BJ (cell line): ENCODE measurements at regions not wholly inside any gene's neighbourhood (a gene's known extent, or its start where the extent isn't known, plus 50 kb on each side); places are given as distances from the start of the nearest gene placed in this dataset.

Experiments
- CTCF ChIA-PET: fragments of 350-600 bp; formaldehyde crosslinking; extraction: SDS; loops from one replicate; lab custom pipeline; 2021; ENCODE audit warnings: antibody characterized with exemption, inconsistent platforms; lab: Yijun Ruan, JAX
- POLR2A ChIA-PET: fragments of 300-600 bp; sonication (Branson Sonifier 250); formaldehyde crosslinking; extraction: SDS; loops from one replicate; lab custom pipeline; 2021; ENCODE audit warnings: antibody characterized with exemption; lab: Charles Lee
- DNase-seq: peaks from one replicate; pipeline ENCODE4 v3.0.0-alpha.2; 2011; ENCODE audit warnings: low read depth
- H3K27me3 ChIP-seq: 2 replicates; pipeline ENCODE4 v1.6.0; 2011; ENCODE audit warnings: low read length; ENCODE audit not compliant: control insufficient read depth, insufficient read depth
- H3K36me3 ChIP-seq: 2 replicates; pipeline ENCODE4 v1.5.1; 2011; ENCODE audit warnings: low read length; ENCODE audit not compliant: control insufficient read depth, insufficient read depth
- H3K4me3 ChIP-seq: 2 replicates; pipeline ENCODE4 v1.5.1; 2011; ENCODE audit warnings: low read depth, mild to moderate bottlenecking, control low read depth, low read length
- TF ChIP-seq, protein P1 (sequence below): IDR thresholded peaks from 2 replicates; pipeline ENCODE4 v1.5.1; 2011; ENCODE audit warnings: low read depth, mild to moderate bottlenecking, control low read depth, inconsistent platforms, low read length, moderate library complexity; ENCODE audit not compliant: insufficient read depth

DNA sequence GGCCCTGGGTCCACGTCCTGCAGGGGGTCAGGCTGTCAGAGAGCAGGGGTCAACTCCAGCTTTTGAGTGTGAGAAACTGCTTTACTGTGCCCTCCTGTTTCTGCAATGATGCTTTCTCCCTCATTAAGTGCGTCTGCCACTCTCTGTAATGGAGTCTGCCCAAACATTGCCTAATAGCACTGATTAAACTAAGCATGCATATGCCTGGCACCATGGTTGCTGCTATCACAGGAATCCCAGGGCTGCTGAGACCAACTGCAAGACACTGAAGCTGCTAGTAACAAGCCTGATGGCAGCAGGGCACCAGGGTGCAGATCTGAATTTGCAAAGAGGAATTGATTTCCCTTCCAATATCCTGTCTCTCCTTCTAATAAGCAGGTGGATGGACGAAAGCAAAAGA lies 125.3 kb downstream of the SLC24A2 start:
- ChIA-PET CTCF (no interaction called here), POLR2A (no interaction called here)
- DNase-seq: no peak
- no peak overlapping the region for H3K4me3 ChIP-seq
- no peaks in the 10 kb centered on the region for H3K27me3 ChIP-seq
- H3K36me3 ChIP-seq: no peaks in the 10 kb centered on the region
- TF ChIP-seq, protein P1, sequence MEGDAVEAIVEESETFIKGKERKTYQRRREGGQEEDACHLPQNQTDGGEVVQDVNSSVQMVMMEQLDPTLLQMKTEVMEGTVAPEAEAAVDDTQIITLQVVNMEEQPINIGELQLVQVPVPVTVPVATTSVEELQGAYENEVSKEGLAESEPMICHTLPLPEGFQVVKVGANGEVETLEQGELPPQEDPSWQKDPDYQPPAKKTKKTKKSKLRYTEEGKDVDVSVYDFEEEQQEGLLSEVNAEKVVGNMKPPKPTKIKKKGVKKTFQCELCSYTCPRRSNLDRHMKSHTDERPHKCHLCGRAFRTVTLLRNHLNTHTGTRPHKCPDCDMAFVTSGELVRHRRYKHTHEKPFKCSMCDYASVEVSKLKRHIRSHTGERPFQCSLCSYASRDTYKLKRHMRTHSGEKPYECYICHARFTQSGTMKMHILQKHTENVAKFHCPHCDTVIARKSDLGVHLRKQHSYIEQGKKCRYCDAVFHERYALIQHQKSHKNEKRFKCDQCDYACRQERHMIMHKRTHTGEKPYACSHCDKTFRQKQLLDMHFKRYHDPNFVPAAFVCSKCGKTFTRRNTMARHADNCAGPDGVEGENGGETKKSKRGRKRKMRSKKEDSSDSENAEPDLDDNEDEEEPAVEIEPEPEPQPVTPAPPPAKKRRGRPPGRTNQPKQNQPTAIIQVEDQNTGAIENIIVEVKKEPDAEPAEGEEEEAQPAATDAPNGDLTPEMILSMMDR: no peak

DNA sequence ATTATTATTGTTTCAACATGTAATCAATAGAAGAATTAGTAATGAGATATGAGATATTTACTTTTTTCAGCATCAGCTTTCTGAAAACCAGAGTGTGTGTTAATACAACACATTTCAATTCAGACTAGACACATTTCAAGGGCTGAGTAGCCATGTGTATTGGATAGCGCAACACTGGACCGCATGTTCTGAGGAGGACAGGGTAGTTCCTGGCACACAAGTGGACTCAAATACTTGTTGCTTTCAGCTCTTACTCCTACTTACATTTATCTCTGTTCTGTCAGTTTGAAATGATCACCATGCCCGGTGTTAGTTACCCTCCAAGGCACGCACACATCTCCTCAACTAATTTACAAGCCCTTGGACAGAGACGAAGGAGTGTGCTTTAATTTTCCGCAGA lies 126.6 kb downstream of the SLC24A2 start:
- no peak for DNase-seq
- ChIA-PET POLR2A (no interaction called here), CTCF (interaction anchor here (0.9 kb wide), 1 partner anchor 21 kb away, joined by 3 read pairs; no protein-coding TSS in a partner anchor)
- H3K4me3 ChIP-seq: no peak overlapping the region
- H3K27me3 ChIP-seq: no peaks in the 10 kb centered on the region
- H3K36me3 ChIP-seq: no peaks in the 10 kb centered on the region
- TF ChIP-seq, protein P1: no peak

DNA sequence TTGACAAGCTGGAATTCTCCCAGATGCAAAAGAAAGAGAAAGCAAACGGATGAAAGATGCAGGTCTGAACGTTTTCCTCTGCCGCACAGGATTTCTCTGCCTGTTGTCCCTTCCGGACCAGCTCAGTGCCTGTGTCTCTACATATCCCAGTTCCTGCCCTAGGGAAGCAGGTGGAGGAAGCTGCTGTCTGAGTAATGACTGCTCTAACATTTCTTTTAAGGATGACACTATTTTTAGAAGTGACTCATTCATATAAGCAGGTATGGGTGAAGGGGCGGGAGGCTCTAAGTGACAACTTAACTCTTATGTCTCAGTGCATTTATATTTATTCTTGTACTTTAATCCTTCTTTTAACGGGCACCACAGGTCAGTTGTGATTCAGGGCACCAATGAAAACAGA lies 128.8 kb downstream of the SLC24A2 start:
- Histone ChIP-seq H3K36me3 (no peaks in the 10 kb centered on the region), H3K27me3 (no peaks in the 10 kb centered on the region), H3K4me3 (no peak overlapping the region)
- no peak for DNase-seq
- POLR2A ChIA-PET: no interaction called here
- TF ChIP-seq, protein P1: no peak
- CTCF ChIA-PET: no interaction called here

DNA sequence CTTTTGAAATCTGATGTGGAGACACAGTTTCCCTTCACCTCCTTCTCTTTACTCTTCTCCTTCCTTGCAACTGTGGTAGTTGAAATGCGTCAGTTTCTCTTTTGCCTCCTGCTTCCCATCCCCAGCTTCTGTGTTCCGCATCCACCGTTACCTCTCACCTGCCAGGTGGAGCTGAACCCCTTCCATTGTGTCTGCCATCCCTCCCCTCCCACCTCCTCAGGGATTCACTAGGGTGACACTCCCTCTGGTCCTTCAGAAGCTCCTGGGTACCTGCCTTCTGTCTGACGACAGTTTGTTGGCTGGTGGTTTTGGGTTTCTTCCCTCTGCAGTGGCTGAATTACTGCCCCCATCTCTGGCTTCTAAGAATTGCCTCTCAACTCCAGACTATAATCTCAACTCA lies 132.1 kb downstream of the SLC24A2 start:
- no peaks in the 10 kb centered on the region for H3K36me3 ChIP-seq
- no peaks in the 10 kb centered on the region for H3K27me3 ChIP-seq
- ChIA-PET POLR2A (no interaction called here), CTCF (no interaction called here)
- TF ChIP-seq, protein P1: no peak
- DNase-seq: no peak
- no peak overlapping the region for H3K4me3 ChIP-seq

DNA sequence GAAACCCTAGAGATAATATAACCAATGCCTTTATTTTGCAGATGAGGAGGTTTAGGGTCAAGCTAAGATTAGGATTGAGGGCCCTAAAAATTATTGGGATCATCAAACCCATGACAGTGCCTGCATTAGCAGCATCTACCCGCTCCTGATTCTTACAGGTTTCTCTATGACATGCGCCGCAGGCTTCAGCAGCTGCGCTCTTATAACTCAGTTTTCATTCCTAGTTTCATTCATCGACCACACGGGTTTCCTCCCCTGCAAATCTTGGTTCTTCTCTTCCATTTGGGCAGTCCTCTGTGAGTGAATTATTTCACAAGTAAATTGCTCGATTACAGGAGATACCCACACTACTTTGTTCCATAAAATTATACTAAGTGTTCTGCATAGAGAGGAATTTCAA lies 137.2 kb downstream of the SLC24A2 start:
- Histone ChIP-seq H3K36me3 (no peaks in the 10 kb centered on the region), H3K27me3 (no peaks in the 10 kb centered on the region), H3K4me3 (no peak overlapping the region)
- DNase-seq: no peak
- ChIA-PET CTCF (no interaction called here), POLR2A (no interaction called here)
- TF ChIP-seq, protein P1: no peak
